ENCODE measurements at regions not wholly inside any gene's neighbourhood (a gene's known extent, or its start where the extent isn't known, plus 50 kb on each side); places are given as distances from the start of the nearest gene placed in this dataset.

- TF ChIP-seq CTCF (IDR thresholded peaks at IDR 0.05) = no peak
- no peak for TF ChIP-seq POLR2A (IDR thresholded peaks at IDR 0.05)
Measured at GRCh38 chr11:43574949-43575912, 105.3 kb upstream of the HSD17B12 start.
